ENCODE measurements at regions not wholly inside any gene's neighbourhood (a gene's known extent, or its start where the extent isn't known, plus 50 kb on each side); places are given as distances from the start of the nearest gene placed in this dataset.

- Histone ChIP-seq H3K27ac (ENCODE audit: low read depth) (no peak overlapping the region), H4K20me1 (replicated peaks; ENCODE audit: insufficient read depth) (no peaks in the 10 kb centered on the region), H3K79me2 (replicated peaks; ENCODE audit: insufficient read depth) (no peaks in the 10 kb centered on the region), H2AFZ (no peak overlapping the region), H3K4me1 (ENCODE audit: insufficient read depth) (peaks cover 9% of the 10 kb centered on the region; the same call in 1 of the 2 replicates), H3F3A (replicated peaks; ENCODE audit: low read depth) (no peaks in the 10 kb centered on the region), H3K36me3 (ENCODE audit: insufficient read depth) (no peaks in the 10 kb centered on the region), H3K4me2 (no peak overlapping the region), H3K27me3 (ENCODE audit: insufficient read depth) (no peaks in the 10 kb centered on the region), H3K4me3 (no peak overlapping the region), H3K9me2 (ENCODE audit: insufficient read depth) (no peaks in the 10 kb centered on the region)
- Mint-ChIP-seq H3K36me3 (ENCODE audit: low read depth) (no peaks in the 10 kb centered on the region), H3K27me3 (ENCODE audit: insufficient read depth, low read depth, poor library complexity) (no peaks in the 10 kb centered on the region), H3K4me3 (no peak overlapping the region), H3K27ac (no peak overlapping the region), H3K9me3 (no peaks in the 10 kb centered on the region), H3K4me1 (peaks cover 9% of the 10 kb centered on the region; the same call in 2 of the 3 replicates)
- no peak for TF ChIP-seq JUNB (IDR thresholded peaks at IDR 0.05; ENCODE audit: unreplicated experiment)
- no peak for TF ChIP-seq STAT1 (IDR thresholded peaks at IDR 0.05; ENCODE audit: unreplicated experiment)
- TF ChIP-seq ZNF114 (CRISPR knock-in tag; IDR thresholded peaks at IDR 0.05), result no peak
- no peak for TF ChIP-seq ZNF331 (CRISPR knock-in tag; IDR thresholded peaks at IDR 0.05; ENCODE audit: low read depth)
- TF ChIP-seq CREB1 (CRISPR knock-in tag; IDR thresholded peaks at IDR 0.05; ENCODE audit: low read depth), result no peak
- no peak for TF ChIP-seq EZH2phosphoT487 (IDR thresholded peaks at IDR 0.05; ENCODE audit: unreplicated experiment)
- no peak for TF ChIP-seq EZH2 (IDR thresholded peaks at IDR 0.05; ENCODE audit: low read depth, unreplicated experiment)
- no peak for TF ChIP-seq ZNF462 (CRISPR knock-in tag; IDR thresholded peaks at IDR 0.05)
- TF ChIP-seq ETS1 (IDR thresholded peaks at IDR 0.05), result no peak
- no peak for TF ChIP-seq CTCF (conservative IDR thresholded peaks at IDR 0.05; ENCODE audit: low read depth in 2 of 2)
- TF ChIP-seq NANOG (IDR thresholded peaks at IDR 0.05; ENCODE audit: borderline replicate concordance), result no peak
- TF ChIP-seq REST (IDR thresholded peaks at IDR 0.05; ENCODE audit: unreplicated experiment), result no peak
- TF ChIP-seq POLR2AphosphoS5 (IDR thresholded peaks at IDR 0.05; ENCODE audit: low read depth), result no peak
- DNase-seq (ENCODE audit: low spot score), result no peak
- no peak for ATAC-seq
These were observed 69.8 kb downstream of the IGSF1 start for GRCh38 chrX:131219271-131219670.

All from GM23338 (cell line).